HCT116 (cell line): ENCODE measurements at regions not wholly inside any gene's neighbourhood (a gene's known extent, or its start where the extent isn't known, plus 50 kb on each side); places are given as distances from the start of the nearest gene placed in this dataset.

Experiments used
- ATAC-seq: fragments of 200-7000 bp; cut with Tn5 transposase; 2 replicates; pipeline ENCODE4 v1.9.1; 2020; ENCODE audit warnings: mild to moderate bottlenecking, moderate library complexity
- BruUV-seq: library from RNA; stranded (reverse); fragments of 400-500 nt; replicated peaks from 2 replicates; lab custom pipeline; 2021; lab: Mats Ljungman, UMichigan
- CTCF ChIA-PET: fragments of 300-600 bp; sonication (Branson Sonifier 250); formaldehyde crosslinking; loops from one replicate; lab custom pipeline; 2021; ENCODE audit warnings: antibody characterized with exemption; lab: Charles Lee
- POLR2A ChIA-PET: fragments of 300-600, 350-600 bp; sonication (Branson Sonifier 250); formaldehyde crosslinking; loops from one replicate; lab custom pipeline; 2021; ENCODE audit warnings: antibody characterized with exemption; lab: Charles Lee
- RAD21 ChIA-PET, 2 experiments: fragments of 300-600 bp; sonication (Branson Sonifier 250); formaldehyde crosslinking; loops; one replicate each; lab custom pipeline; 2023; ENCODE audit warnings: low total read pairs in 2 of 2; ENCODE audit not compliant: uncharacterized antibody in 2 of 2, unreplicated experiment in 2 of 2, low non-redundant PET in 1 of 2; lab: Charles Lee
- DNase-seq: peaks from one replicate; pipeline ENCODE4 v3.0.0-alpha.2; 2010; ENCODE audit warnings: low read depth, low spot score
- H2AFZ ChIP-seq: fragments of 200-600 bp; shearing (Covaris generic), sonication (generic); 2 replicates; pipeline ENCODE4 v1.6.1; 2017; ENCODE audit warnings: low read depth, mixed run types, mixed read lengths, antibody characterized with exemption, low read length; ENCODE audit not compliant: poor library complexity, severe bottlenecking
- H3K27ac ChIP-seq: 2 replicates; pipeline ENCODE4 v1.5.1; 2012; ENCODE audit warnings: low read depth, low read length
- H3K27me3 ChIP-seq: fragments of 200-600 bp; sonication (generic); 2 replicates; pipeline ENCODE4 v1.6.1; 2016; ENCODE audit warnings: mixed run types, low read length, mixed read lengths; ENCODE audit not compliant: insufficient read depth
- H3K36me3 ChIP-seq, 2 experiments: fragments of 200-500 bp in 1 of 2; fragments of 200-600 bp in 1 of 2; sonication (Bioruptor generic) in 1 of 2; sonication (generic) in 1 of 2; 2 replicates each; pipeline versions ENCODE4 v1.5.1 to v1.6.1; 2014 to 2016; ENCODE audit warnings: low read length in 2 of 2, inconsistent platforms in 1 of 2, mixed read lengths in 1 of 2, mixed run types in 1 of 2; ENCODE audit not compliant: insufficient read depth in 2 of 2, control insufficient read depth in 1 of 2
- H3K4me1 ChIP-seq, 2 experiments: fragments of 200-600 bp in 1 of 2; sonication (generic) in 1 of 2; 2 replicates each; pipeline versions ENCODE4 v1.5.1 to v1.6.1; 2012 to 2017; ENCODE audit warnings: low read length in 2 of 2, inconsistent platforms in 1 of 2, mild to moderate bottlenecking in 1 of 2, mixed read lengths in 1 of 2, mixed run types in 1 of 2, moderate library complexity in 1 of 2; ENCODE audit not compliant: insufficient read depth in 2 of 2, control insufficient read depth in 1 of 2
- H3K4me2 ChIP-seq: fragments of 200-600 bp; sonication (generic); 2 replicates; pipeline ENCODE4 v1.6.1; 2017; ENCODE audit warnings: mixed run types, low read length, mixed read lengths
- H3K4me3 ChIP-seq, 2 experiments: fragments of 200-600 bp in 1 of 2; sonication (generic) in 1 of 2; replicated peaks in 1 of 2; 2 replicates each; pipeline ENCODE4 v1.5.1; 2011 to 2016; ENCODE audit warnings: low read length in 2 of 2, control low read depth in 1 of 2, low read depth in 1 of 2, mild to moderate bottlenecking in 1 of 2, mixed read lengths in 1 of 2, mixed run types in 1 of 2
- H3K79me2 ChIP-seq: fragments of 200-600 bp; sonication (generic); 2 replicates; pipeline ENCODE4 v1.6.1; 2017; ENCODE audit warnings: mild to moderate bottlenecking, mixed run types, low read length, moderate library complexity, mixed read lengths; ENCODE audit not compliant: insufficient read depth
- H3K9ac ChIP-seq: fragments of 200-600 bp; sonication (generic); 2 replicates; pipeline ENCODE4 v1.6.1; 2016; ENCODE audit warnings: low read length, mixed read lengths
- H3K9me2 ChIP-seq: fragments of 200-600 bp; sonication (generic), shearing (Covaris generic); 2 replicates; pipeline ENCODE4 v1.6.1; 2017; ENCODE audit warnings: mixed run types, mild to moderate bottlenecking, moderate library complexity; ENCODE audit not compliant: insufficient read depth
- H3K9me3 ChIP-seq, 2 experiments: fragments of 200-500 bp in 1 of 2; fragments of 200-600 bp in 1 of 2; sonication (Bioruptor generic) in 1 of 2; sonication (generic) in 1 of 2; 2 replicates each; pipeline ENCODE4 v1.6.1; 2014 to 2017; ENCODE audit warnings: low read length in 2 of 2, mixed read lengths in 2 of 2, inconsistent platforms in 1 of 2, low read depth in 1 of 2, mild to moderate bottlenecking in 1 of 2, mixed run types in 1 of 2, moderate library complexity in 1 of 2; ENCODE audit not compliant: control insufficient read depth in 1 of 2, insufficient read depth in 1 of 2
- H4K20me1 ChIP-seq: fragments of 200-600 bp; sonication (generic), shearing (Covaris generic); 2 replicates; pipeline ENCODE4 v1.6.1; 2017; ENCODE audit warnings: mixed run types, mild to moderate bottlenecking, moderate library complexity; ENCODE audit not compliant: insufficient read depth
- CBX3 ChIP-seq: IDR thresholded peaks from 2 replicates; pipeline ENCODE4 v1.6.1; 2012; ENCODE audit warnings: low read depth
- CEBPB ChIP-seq: IDR thresholded peaks from 2 replicates; pipeline ENCODE4 v1.6.1; 2012; ENCODE audit warnings: low read depth
- EGR1 ChIP-seq: IDR thresholded peaks from 2 replicates; pipeline ENCODE4 v1.6.1; 2012; ENCODE audit warnings: low read depth
- POLR2AphosphoS5 ChIP-seq: IDR thresholded peaks from 2 replicates; pipeline ENCODE4 v1.6.1; 2011; ENCODE audit warnings: mild to moderate bottlenecking, low read depth, low read length, moderate library complexity
- TCF7L2 ChIP-seq: IDR thresholded peaks from 2 replicates; pipeline ENCODE4 v1.7.0; 2011; ENCODE audit warnings: borderline replicate concordance, inconsistent platforms; ENCODE audit not compliant: insufficient read depth, insufficient read length; ENCODE audit errors: extremely low read depth
- YY1 ChIP-seq: IDR thresholded peaks from 2 replicates; pipeline ENCODE4 v1.6.1; 2011; ENCODE audit warnings: low read length, low read depth, moderate library complexity, mild to moderate bottlenecking; ENCODE audit not compliant: insufficient replicate concordance; ENCODE audit errors: extremely low read depth
- intact Hi-C: fragments of 100-400 bp; cut with micrococcal nuclease; formaldehyde crosslinking; loops from 2 replicates; pipeline ENCODE4 v1.10.0; 2022
- TF ChIP-seq, protein P1 (sequence below), 3 experiments: fragments of 200-600 bp in 1 of 3; sonication (generic) in 1 of 3; IDR thresholded peaks in 2 of 3; conservative IDR thresholded peaks in 1 of 3; 2 replicates each; pipeline ENCODE4 v1.5.1; 2012 to 2017; ENCODE audit warnings: low read depth in 2 of 3, low read length in 2 of 3, antibody characterized with exemption in 1 of 3, borderline replicate concordance in 1 of 3, control low read depth in 1 of 3, mild to moderate bottlenecking in 1 of 3, mixed read lengths in 1 of 3, mixed run types in 1 of 3, moderate library complexity in 1 of 3; ENCODE audit not compliant: insufficient read depth in 1 of 3

DNA sequence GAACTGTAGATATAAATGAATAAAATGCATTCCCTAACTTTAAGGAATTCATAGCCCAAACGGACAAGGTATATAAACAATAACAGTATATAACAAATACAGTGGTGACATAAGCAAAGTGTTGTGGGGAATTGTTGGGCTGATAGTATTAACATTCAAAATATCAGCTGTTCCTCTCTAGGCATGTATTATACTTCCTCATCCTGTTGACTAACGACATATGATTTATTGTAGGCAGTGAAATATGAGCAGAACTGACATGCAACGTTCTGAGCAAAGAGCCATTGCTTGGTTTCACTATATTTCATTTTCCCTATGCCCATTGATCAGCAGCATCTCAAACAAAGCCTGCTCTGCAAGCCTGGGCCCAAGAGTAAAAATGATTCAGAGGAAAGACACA is 143.9 kb downstream of the PTCHD1 start:
- ChIA-PET RAD21 (no interaction called here), CTCF (no interaction called here), POLR2A (no interaction called here)
- Histone ChIP-seq H3K79me2 (no peaks in the 10 kb centered on the region), H3K9me3 (no peaks in the 10 kb centered on the region), H4K20me1 (no peaks in the 10 kb centered on the region), H3K9me2 (no peaks in the 10 kb centered on the region), H2AFZ (no peak overlapping the region), H3K27ac (no peak overlapping the region), H3K27me3 (no peaks in the 10 kb centered on the region), H3K4me1 (no peaks in the 10 kb centered on the region), H3K4me2 (no peak overlapping the region), H3K36me3 (no peaks in the 10 kb centered on the region), H3K9ac (no peak overlapping the region), H3K4me3 (no peak overlapping the region)
- BruUV-seq: no TSS peak
- ATAC-seq (no peak), DNase-seq (no peak)
- TF ChIP-seq CBX3: no peak
- intact Hi-C loops: no loop called here

DNA sequence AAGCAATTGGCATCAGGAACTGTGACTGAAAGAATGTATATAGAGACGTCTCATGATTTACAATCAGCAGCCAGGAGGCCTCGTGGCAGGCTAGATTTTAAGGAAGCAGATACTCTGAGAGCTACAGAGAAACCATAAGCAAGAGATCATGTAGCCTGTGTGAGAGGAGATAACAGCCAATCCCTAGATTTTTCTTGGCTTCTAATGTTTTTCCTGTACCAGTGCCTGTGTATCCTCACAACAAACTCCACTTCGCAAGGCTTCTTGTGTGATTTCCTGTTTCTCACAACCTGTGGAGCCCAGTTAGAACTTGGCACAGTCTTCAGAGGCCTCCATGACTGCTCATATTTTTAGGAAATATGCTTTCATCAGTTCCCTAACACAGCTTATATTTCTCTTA is 147.9 kb downstream of the PTCHD1 start:
- Histone ChIP-seq H3K27me3 (no peaks in the 10 kb centered on the region), H2AFZ (no peak overlapping the region), H3K9me3 (no peaks in the 10 kb centered on the region), H3K36me3 (no peaks in the 10 kb centered on the region), H3K9ac (no peak overlapping the region), H3K9me2 (no peaks in the 10 kb centered on the region), H3K79me2 (no peaks in the 10 kb centered on the region), H3K4me1 (no peaks in the 10 kb centered on the region), H3K4me2 (no peak overlapping the region), H3K4me3 (no peak overlapping the region), H4K20me1 (no peaks in the 10 kb centered on the region), H3K27ac (no peak overlapping the region)
- ATAC-seq (no peak), DNase-seq (no peak)
- POLR2A ChIA-PET: no interaction called here
- CTCF ChIA-PET: no interaction called here
- intact Hi-C loops: no loop called here
- RAD21 ChIA-PET: no interaction called here
- TF ChIP-seq EGR1 (no peak), POLR2AphosphoS5 (no peak), YY1 (no peak), TCF7L2 (no peak), CEBPB (no peak)
- TF ChIP-seq, protein P1, sequence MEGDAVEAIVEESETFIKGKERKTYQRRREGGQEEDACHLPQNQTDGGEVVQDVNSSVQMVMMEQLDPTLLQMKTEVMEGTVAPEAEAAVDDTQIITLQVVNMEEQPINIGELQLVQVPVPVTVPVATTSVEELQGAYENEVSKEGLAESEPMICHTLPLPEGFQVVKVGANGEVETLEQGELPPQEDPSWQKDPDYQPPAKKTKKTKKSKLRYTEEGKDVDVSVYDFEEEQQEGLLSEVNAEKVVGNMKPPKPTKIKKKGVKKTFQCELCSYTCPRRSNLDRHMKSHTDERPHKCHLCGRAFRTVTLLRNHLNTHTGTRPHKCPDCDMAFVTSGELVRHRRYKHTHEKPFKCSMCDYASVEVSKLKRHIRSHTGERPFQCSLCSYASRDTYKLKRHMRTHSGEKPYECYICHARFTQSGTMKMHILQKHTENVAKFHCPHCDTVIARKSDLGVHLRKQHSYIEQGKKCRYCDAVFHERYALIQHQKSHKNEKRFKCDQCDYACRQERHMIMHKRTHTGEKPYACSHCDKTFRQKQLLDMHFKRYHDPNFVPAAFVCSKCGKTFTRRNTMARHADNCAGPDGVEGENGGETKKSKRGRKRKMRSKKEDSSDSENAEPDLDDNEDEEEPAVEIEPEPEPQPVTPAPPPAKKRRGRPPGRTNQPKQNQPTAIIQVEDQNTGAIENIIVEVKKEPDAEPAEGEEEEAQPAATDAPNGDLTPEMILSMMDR (IDR thresholded peaks at IDR 0.05 in 2 of 3, conservative IDR thresholded peaks at IDR 0.05 in 1 of 3; ENCODE audit: borderline replicate concordance in 1 of 3, insufficient read depth in 1 of 3, low read depth in 2 of 3, low read length in 2 of 3): no peak
- BruUV-seq: no TSS peak
